ENCODE measurements at regions not wholly inside any gene's neighbourhood (a gene's known extent, or its start where the extent isn't known, plus 50 kb on each side); places are given as distances from the start of the nearest gene placed in this dataset.

DNA sequence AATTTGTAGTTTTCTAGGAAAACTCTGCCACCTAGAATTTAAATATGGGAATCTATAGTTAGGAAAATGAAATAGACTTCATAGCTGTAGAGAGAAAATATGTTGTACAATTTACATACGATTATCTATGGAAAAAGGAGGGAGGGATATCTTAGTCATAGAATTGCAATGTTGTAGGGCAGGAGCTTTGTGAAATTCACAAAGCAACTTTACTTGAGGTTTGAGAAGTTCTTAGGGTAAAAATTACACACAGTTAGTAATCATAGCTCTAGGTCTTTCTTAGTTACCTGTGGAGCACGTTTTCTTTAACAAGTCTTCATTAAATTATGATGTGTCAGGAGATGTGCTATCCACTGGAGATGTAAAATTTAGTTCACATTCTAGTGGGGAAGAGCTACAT is 61.4 kb upstream of the DBX2 start:
- TF ChIP-seq, protein P1, sequence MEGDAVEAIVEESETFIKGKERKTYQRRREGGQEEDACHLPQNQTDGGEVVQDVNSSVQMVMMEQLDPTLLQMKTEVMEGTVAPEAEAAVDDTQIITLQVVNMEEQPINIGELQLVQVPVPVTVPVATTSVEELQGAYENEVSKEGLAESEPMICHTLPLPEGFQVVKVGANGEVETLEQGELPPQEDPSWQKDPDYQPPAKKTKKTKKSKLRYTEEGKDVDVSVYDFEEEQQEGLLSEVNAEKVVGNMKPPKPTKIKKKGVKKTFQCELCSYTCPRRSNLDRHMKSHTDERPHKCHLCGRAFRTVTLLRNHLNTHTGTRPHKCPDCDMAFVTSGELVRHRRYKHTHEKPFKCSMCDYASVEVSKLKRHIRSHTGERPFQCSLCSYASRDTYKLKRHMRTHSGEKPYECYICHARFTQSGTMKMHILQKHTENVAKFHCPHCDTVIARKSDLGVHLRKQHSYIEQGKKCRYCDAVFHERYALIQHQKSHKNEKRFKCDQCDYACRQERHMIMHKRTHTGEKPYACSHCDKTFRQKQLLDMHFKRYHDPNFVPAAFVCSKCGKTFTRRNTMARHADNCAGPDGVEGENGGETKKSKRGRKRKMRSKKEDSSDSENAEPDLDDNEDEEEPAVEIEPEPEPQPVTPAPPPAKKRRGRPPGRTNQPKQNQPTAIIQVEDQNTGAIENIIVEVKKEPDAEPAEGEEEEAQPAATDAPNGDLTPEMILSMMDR (IDR thresholded peaks at IDR 0.05), result no peak
- TF ChIP-seq POLR2A (IDR thresholded peaks at IDR 0.05), result no peak

Data from breast epithelium (tissue), 3 donors.